Sigmoid colon (tissue), 6 donors: ENCODE measurements at regions not wholly inside any gene's neighbourhood (a gene's known extent, or its start where the extent isn't known, plus 50 kb on each side); places are given as distances from the start of the nearest gene placed in this dataset.
A peak's percentile ranks its signal among the peaks of the same experiment; 100 is the strongest.

Experiments
- DNase-seq: peaks from one replicate; pipeline ENCODE4 v3.0.0-alpha.2; 2019
- H3K27ac ChIP-seq, 4 donors: fragments of 200-600 bp; sonication (generic); one replicate each; pipeline ENCODE4 v1.5.1; 2016 to 2019; ENCODE audit warnings: mild to moderate bottlenecking in 1 of 4
- H3K27me3 ChIP-seq, 3 donors: fragments of 200-600 bp; sonication (generic); one replicate each; pipeline ENCODE4 v1.5.1; 2019; ENCODE audit warnings: mild to moderate bottlenecking in 1 of 3
- H3K36me3 ChIP-seq, 4 donors: fragments of 200-600 bp; sonication (generic); one replicate each; pipeline ENCODE4 v1.5.1; 2016 to 2019
- H3K4me1 ChIP-seq, 4 donors: fragments of 200-600 bp; sonication (generic); one replicate each; pipeline ENCODE4 v1.5.1; 2017 to 2019
- H3K4me3 ChIP-seq, 4 donors: fragments of 200-600 bp; sonication (generic); one replicate each; pipeline ENCODE4 v1.5.1; 2017 to 2019; ENCODE audit warnings: mild to moderate bottlenecking in 2 of 4, moderate library complexity in 1 of 4
- H3K9me3 ChIP-seq, 4 donors: fragments of 200-600 bp in 3 of 4; sonication (generic) in 3 of 4; one replicate each; pipeline versions ENCODE4 v1.5.1 to v1.6.1; 2013 to 2019
- CTCF ChIP-seq, 4 experiments: fragments of 450-650 bp in 3 of 4; fragments of 200-600 bp in 1 of 4; IDR thresholded peaks; one replicate each; pipeline ENCODE4 v1.5.1; 2016 to 2019; ENCODE audit warnings: antibody characterized with exemption in 4 of 4, mild to moderate bottlenecking in 3 of 4, moderate library complexity in 2 of 4
- EP300 ChIP-seq, 4 donors: sonication (generic); formaldehyde crosslinking; IDR thresholded peaks; one replicate each; pipeline ENCODE4 v1.6.1; 2017; ENCODE audit warnings: antibody characterized with exemption in 4 of 4
- POLR2A ChIP-seq, 2 donors: fragments of 450-650 bp; IDR thresholded peaks; one replicate each; pipeline ENCODE4 v1.6.1; 2016; ENCODE audit warnings: antibody characterized with exemption in 2 of 2, mild to moderate bottlenecking in 2 of 2, moderate library complexity in 2 of 2
- POLR2AphosphoS5 ChIP-seq, 4 donors: sonication (generic); formaldehyde crosslinking; IDR thresholded peaks; one replicate each; pipeline ENCODE4 v1.6.1; 2017; ENCODE audit warnings: antibody characterized with exemption in 4 of 4
- WGBS, 2 donors: extraction: QIAGEN DNeasy Blood & Tissue Kit; methylation state at CpG; one replicate each; pipeline ENCODE4 v1.1.7; 2013; 5-methylcytosine and 5-hydroxymethylcytosine counted together
- intact Hi-C: fragments of 100-400 bp; cut with DNase I; formaldehyde crosslinking; loops from one replicate; pipeline ENCODE4 v1.15.1; 2023
- donor health status: healthy with polysubstance abuse.
- donor health status: healthy.

- Histone ChIP-seq H3K4me1 (no peaks in the 10 kb centered on the region), H3K27me3 (no peaks in the 10 kb centered on the region), H3K9me3 (no peaks in the 10 kb centered on the region), H3K4me3 (no peak overlapping the region), H3K36me3 (no peaks in the 10 kb centered on the region), H3K27ac (no peak overlapping the region)
- intact Hi-C loops: no loop called here
- peak; percentile 12 for DNase-seq
- WGBS, 2 donors: 82 to 85% methylated on average over 6 of the region's 6 CpGs
- no peak for TF ChIP-seq POLR2A (IDR thresholded peaks at IDR 0.05)
- no peak for TF ChIP-seq EP300 (IDR thresholded peaks at IDR 0.05)
- no peak for TF ChIP-seq POLR2AphosphoS5 (IDR thresholded peaks at IDR 0.05)
- no peak for TF ChIP-seq CTCF (IDR thresholded peaks at IDR 0.05)
Measured at GRCh38 chr10:78351283-78351682, 317.6 kb downstream of the RPS24 start.

- no peak overlapping the region for H3K27ac ChIP-seq
- H3K36me3 ChIP-seq: no peaks in the 10 kb centered on the region
- DNase-seq: peak; percentile 12
- 77 to 80% methylated on average over 3 of the region's 3 CpGs for WGBS, 2 donors
- TF ChIP-seq POLR2A (IDR thresholded peaks at IDR 0.05): no peak
- no peak for TF ChIP-seq CTCF (IDR thresholded peaks at IDR 0.05)
- TF ChIP-seq POLR2AphosphoS5 (IDR thresholded peaks at IDR 0.05): no peak
- TF ChIP-seq EP300 (IDR thresholded peaks at IDR 0.05): no peak
- no peaks in the 10 kb centered on the region for H3K9me3 ChIP-seq
- no peak overlapping the region for H3K4me3 ChIP-seq
- no peaks in the 10 kb centered on the region for H3K4me1 ChIP-seq
- H3K27me3 ChIP-seq: no peaks in the 10 kb centered on the region
- intact Hi-C loops: no loop called here
Measured at GRCh38 chr10:78351809-78352208, 318.1 kb downstream of the RPS24 start.

- Histone ChIP-seq H3K27ac (no peak overlapping the region), H3K9me3 (no peaks in the 10 kb centered on the region), H3K36me3 (no peaks in the 10 kb centered on the region), H3K4me1 (no peaks in the 10 kb centered on the region), H3K27me3 (no peaks in the 10 kb centered on the region), H3K4me3 (no peak overlapping the region)
- DNase-seq: no peak
- intact Hi-C loops: no loop called here
- TF ChIP-seq POLR2A (IDR thresholded peaks at IDR 0.05): no peak
- no peak for TF ChIP-seq CTCF (IDR thresholded peaks at IDR 0.05)
- no peak for TF ChIP-seq POLR2AphosphoS5 (IDR thresholded peaks at IDR 0.05)
- no peak for TF ChIP-seq EP300 (IDR thresholded peaks at IDR 0.05)
- 83 to 84% methylated on average over 3 of the region's 3 CpGs for WGBS, 2 donors
Measured at GRCh38 chr10:78353636-78354035, 320.0 kb downstream of the RPS24 start.

GRCh38 chr10:78354101-78354500, 320.4 kb downstream of the RPS24 start:
- Histone ChIP-seq H3K4me3 (no peak overlapping the region), H3K9me3 (no peaks in the 10 kb centered on the region), H3K36me3 (no peaks in the 10 kb centered on the region), H3K27ac (no peak overlapping the region), H3K4me1 (peaks cover 0 to 2% (median under 1%) of the 10 kb centered on the region in 4 donors), H3K27me3 (no peaks in the 10 kb centered on the region)
- DNase-seq: peak; percentile 25
- TF ChIP-seq POLR2AphosphoS5 (IDR thresholded peaks at IDR 0.05): no peak
- no peak for TF ChIP-seq POLR2A (IDR thresholded peaks at IDR 0.05)
- TF ChIP-seq CTCF (IDR thresholded peaks at IDR 0.05): no peak
- no peak for TF ChIP-seq EP300 (IDR thresholded peaks at IDR 0.05)
- intact Hi-C loops: no loop called here
- 80 to 90% methylated on average over 7 of the region's 7 CpGs for WGBS, 2 donors

GRCh38 chr10:78356291-78356900, 322.7 kb downstream of the RPS24 start:
- 82 to 83% methylated on average over 10 of the region's 10 CpGs for WGBS, 2 donors
- Histone ChIP-seq H3K27me3 (no peaks in the 10 kb centered on the region), H3K36me3 (no peaks in the 10 kb centered on the region), H3K9me3 (no peaks in the 10 kb centered on the region), H3K4me1 (peaks cover 0 to 11% (median 9%) of the 10 kb centered on the region in 4 donors), H3K4me3 (no peak overlapping the region), H3K27ac (no peak overlapping the region)
- TF ChIP-seq POLR2A (IDR thresholded peaks at IDR 0.05): no peak
- TF ChIP-seq EP300 (IDR thresholded peaks at IDR 0.05): no peak
- no peak for TF ChIP-seq CTCF (IDR thresholded peaks at IDR 0.05)
- no peak for TF ChIP-seq POLR2AphosphoS5 (IDR thresholded peaks at IDR 0.05)
- intact Hi-C loops: no loop called here
- DNase-seq: no peak
